K562 (cell line): ENCODE measurements at regions not wholly inside any gene's neighbourhood (a gene's known extent, or its start where the extent isn't known, plus 50 kb on each side); places are given as distances from the start of the nearest gene placed in this dataset.

Source experiments
- ATAC-seq: fragments of 200-7000 bp; cut with Tn5 transposase; 3 replicates; pipeline ENCODE4 v1.9.1; 2020; ENCODE audit warnings: moderate library complexity
- BruUV-seq: library from RNA; stranded (reverse); fragments of 400-500 nt; replicated peaks from 2 replicates; lab custom pipeline; 2021; lab: Mats Ljungman, UMichigan
- CTCF ChIA-PET: fragments of 300-600 bp; formaldehyde crosslinking; extraction: SDS; loops from one replicate; lab custom pipeline; 2021; ENCODE audit warnings: low intra/inter-chr PET ratio; lab: Yijun Ruan, JAX
- POLR2A ChIA-PET: fragments of 300-600, 350-650 bp; sonication (Branson Sonifier 250); formaldehyde crosslinking; extraction: SDS; loops from one replicate; lab custom pipeline; 2021; ENCODE audit warnings: antibody characterized with exemption, inconsistent platforms; lab: Yijun Ruan, JAX
- DNase-seq, 4 experiments: peaks; one replicate each; pipeline versions ENCODE4 v3.0.0 to v3.0.0-alpha.2; 2011 to 2018; ENCODE audit warnings: low spot score in 3 of 4, mixed read lengths in 3 of 4; ENCODE audit errors: extremely low read depth in 1 of 4
- FAIRE-seq: peaks from 2 replicates; lab custom pipeline; 2011; peaks lifted over from hg19 to GRCh38; lab: Jason Lieb, UNC
- H2AFZ ChIP-seq: 2 replicates; pipeline ENCODE4 v1.6.0; 2011; ENCODE audit warnings: low read depth, low read length, control low read depth, inconsistent platforms
- H3K27ac ChIP-seq: fragments of 200-600 bp; 3 replicates; pipeline ENCODE4 v1.8.0; 2011; ENCODE audit warnings: low read depth, mild to moderate bottlenecking, control low read depth, inconsistent platforms, low read length, moderate library complexity, mixed read lengths; ENCODE audit errors: extremely low read depth
- H3K27me3 ChIP-seq, 2 experiments: fragments of 300-600 bp in 1 of 2; 2 replicates in 1 of 2; 3 replicates in 1 of 2; pipeline versions ENCODE4 v1.6.0 to v1.8.0; 2011; ENCODE audit warnings: inconsistent platforms in 2 of 2, low read length in 2 of 2, mild to moderate bottlenecking in 1 of 2, mixed read lengths in 1 of 2, moderate library complexity in 1 of 2; ENCODE audit not compliant: control insufficient read depth in 2 of 2, insufficient read depth in 2 of 2
- H3K36me3 ChIP-seq: fragments of 300-600 bp; 3 replicates; pipeline ENCODE4 v1.8.0; 2011; ENCODE audit warnings: mild to moderate bottlenecking, low read length, inconsistent platforms; ENCODE audit not compliant: control insufficient read depth, insufficient read depth
- H3K4me1 ChIP-seq, 2 experiments: fragments of 200-600 bp in 1 of 2; replicated peaks in 1 of 2; 2 replicates in 1 of 2; 3 replicates in 1 of 2; pipeline versions ENCODE4 v1.5.1 to v1.8.0; 2011; ENCODE audit warnings: inconsistent platforms in 2 of 2, low read length in 2 of 2, mild to moderate bottlenecking in 1 of 2, mixed read lengths in 1 of 2, moderate library complexity in 1 of 2; ENCODE audit not compliant: control insufficient read depth in 2 of 2, insufficient read depth in 2 of 2
- H3K4me2 ChIP-seq: 2 replicates; pipeline ENCODE4 v1.6.1; 2011; ENCODE audit warnings: low read length, control low read depth, inconsistent platforms, mixed read lengths; ENCODE audit not compliant: insufficient read depth
- H3K4me3 ChIP-seq: fragments of 200-600 bp; sonication (generic), shearing (Covaris generic); 2 replicates; pipeline ENCODE4 v1.5.1; 2016; ENCODE audit warnings: control low read depth, inconsistent platforms
- H3K79me2 ChIP-seq: fragments of 200-600 bp; 3 replicates; pipeline ENCODE4 v1.8.0; 2011; ENCODE audit warnings: low read length, inconsistent platforms; ENCODE audit not compliant: control insufficient read depth, insufficient read depth
- H3K9ac ChIP-seq, 2 experiments: 2 replicates each; pipeline versions ENCODE4 v1.6.0 to v1.6.1; 2011; ENCODE audit warnings: low read depth in 2 of 2, low read length in 2 of 2, control low read depth in 1 of 2, inconsistent platforms in 1 of 2, mild to moderate bottlenecking in 1 of 2, mixed read lengths in 1 of 2; ENCODE audit not compliant: insufficient read depth in 1 of 2
- H3K9me1 ChIP-seq: one replicate; pipeline ENCODE4 v1.6.0; 2011; ENCODE audit warnings: inconsistent platforms, mild to moderate bottlenecking, low read length, moderate library complexity; ENCODE audit not compliant: control insufficient read depth, insufficient read depth
- H3K9me3 ChIP-seq: replicated peaks from 2 replicates; pipeline ENCODE4 v1.5.1; 2011; ENCODE audit warnings: low read depth, low read length, inconsistent platforms; ENCODE audit not compliant: control insufficient read depth, insufficient read depth
- H4K20me1 ChIP-seq: replicated peaks from 2 replicates; pipeline ENCODE4 v1.6.1; 2011; ENCODE audit warnings: low read length, inconsistent platforms, mixed read lengths; ENCODE audit not compliant: control insufficient read depth, insufficient read depth
- HSF4 ChIP-seq: fragments of 250-450 bp; sonication (Bioruptor Pico); IDR thresholded peaks from 2 replicates; pipeline ENCODE4 v2.1.2; 2022; ENCODE audit warnings: mild to moderate bottlenecking, moderate library complexity, borderline replicate concordance
- SMARCE1 ChIP-seq: fragments of 450-650 bp; IDR thresholded peaks from 2 replicates; pipeline ENCODE4 v1.7.1; 2016; ENCODE audit warnings: mild to moderate bottlenecking
- UBTF ChIP-seq, 2 experiments: IDR thresholded peaks; 2 replicates each; pipeline ENCODE4 v1.6.1; 2012; ENCODE audit warnings: improper control_type of control experiment in 2 of 2, low read depth in 2 of 2, low read length in 2 of 2, borderline replicate concordance in 1 of 2
- ZNF318 ChIP-seq, 2 experiments: fragments of 450-650 bp; IDR thresholded peaks; 2 replicates each; pipeline ENCODE4 v1.6.1; 2016; ENCODE audit warnings: mild to moderate bottlenecking in 2 of 2, borderline replicate concordance in 1 of 2, low read depth in 1 of 2, moderate library complexity in 1 of 2
- ZSCAN32 ChIP-seq: fragments of 450-650 bp; formaldehyde crosslinking; IDR thresholded peaks from 2 replicates; pipeline ENCODE4 v1.4.0; 2020; ENCODE audit warnings: mild to moderate bottlenecking, moderate library complexity
- WGBS: fragments of 100-300 bp; shearing (Covaris generic); methylation state at CpG from one replicate; pipeline ENCODE4 v1.1.6; 2016; ENCODE audit warnings: low coverage, mixed read lengths; ENCODE audit not compliant: insufficient coverage; ENCODE audit errors: missing lambda C conversion rate; 5-methylcytosine and 5-hydroxymethylcytosine counted together
- in situ Hi-C: fragments of 300-500 bp; cut with MboI; formaldehyde crosslinking; loops from 4 replicates; pipeline ENCODE4 v1.15.0; 2018; ENCODE audit warnings: inconsistent platforms, mixed read lengths
- intact Hi-C: fragments of 100-400 bp; cut with micrococcal nuclease; formaldehyde crosslinking; loops from 2 replicates; pipeline ENCODE4 v1.14.2; 2022

GRCh38 chr17:72360386-72360940, 239.6 kb downstream of the SOX9 start:
- H3K27ac ChIP-seq, result no peak overlapping the region
- no peaks in the 10 kb centered on the region for H4K20me1 ChIP-seq
- ChIA-PET POLR2A (no interaction called here), CTCF (no interaction called here)
- no peak for ATAC-seq
- no peaks in the 10 kb centered on the region for H3K27me3 ChIP-seq
- in situ Hi-C loops (no loop called here), intact Hi-C loops (no loop called here)
- no peaks in the 10 kb centered on the region for H3K36me3 ChIP-seq
- no peak for FAIRE-seq
- no peak overlapping the region for H3K4me3 ChIP-seq
- no peak overlapping the region for H3K4me2 ChIP-seq
- H3K9me3 ChIP-seq, result no peaks in the 10 kb centered on the region
- 0% methylated on average over 6 of the region's 6 CpGs for WGBS
- no peaks in the 10 kb centered on the region for H3K4me1 ChIP-seq
- H2AFZ ChIP-seq, result no peak overlapping the region
- no TSS peak for BruUV-seq
- no peaks in the 10 kb centered on the region for H3K79me2 ChIP-seq
- no peak overlapping the region for H3K9ac ChIP-seq
- no peak for DNase-seq
- H3K9me1 ChIP-seq, result no peaks in the 10 kb centered on the region
- TF ChIP-seq UBTF (IDR thresholded peaks at IDR 0.05; ENCODE audit: borderline replicate concordance in 1 of 2, low read depth in 2 of 2, low read length in 2 of 2) (no peak), SMARCE1 (no peak), ZNF318 (IDR thresholded peaks at IDR 0.05; ENCODE audit: borderline replicate concordance in 1 of 2, low read depth in 1 of 2) (no peak), ZSCAN32 (CRISPR knock-in tag) (no peak), HSF4 (no peak)
